Ovary (tissue), 3 donors: ENCODE measurements at regions not wholly inside any gene's neighbourhood (a gene's known extent, or its start where the extent isn't known, plus 50 kb on each side); places are given as distances from the start of the nearest gene placed in this dataset.

Source experiments
- EP300 ChIP-seq: sonication (generic); formaldehyde crosslinking; IDR thresholded peaks from one replicate; pipeline ENCODE4 v1.6.1; 2017; ENCODE audit warnings: antibody characterized with exemption
- POLR2A ChIP-seq: fragments of 450-650 bp; IDR thresholded peaks from one replicate; pipeline ENCODE4 v1.6.1; 2017; ENCODE audit warnings: antibody characterized with exemption, mild to moderate bottlenecking, moderate library complexity
- TF ChIP-seq, protein P1 (sequence below), 3 donors: fragments of 450-650 bp in 2 of 3; fragments of 200-600 bp in 1 of 3; IDR thresholded peaks; one replicate each; pipeline versions ENCODE4 v1.5.1 to v1.8.0; 2016 to 2022; ENCODE audit warnings: antibody characterized with exemption in 3 of 3, mild to moderate bottlenecking in 1 of 3
- donor health status: DM: no; HTN: no; CAD: no.

- no peak for TF ChIP-seq POLR2A
- TF ChIP-seq, protein P1, sequence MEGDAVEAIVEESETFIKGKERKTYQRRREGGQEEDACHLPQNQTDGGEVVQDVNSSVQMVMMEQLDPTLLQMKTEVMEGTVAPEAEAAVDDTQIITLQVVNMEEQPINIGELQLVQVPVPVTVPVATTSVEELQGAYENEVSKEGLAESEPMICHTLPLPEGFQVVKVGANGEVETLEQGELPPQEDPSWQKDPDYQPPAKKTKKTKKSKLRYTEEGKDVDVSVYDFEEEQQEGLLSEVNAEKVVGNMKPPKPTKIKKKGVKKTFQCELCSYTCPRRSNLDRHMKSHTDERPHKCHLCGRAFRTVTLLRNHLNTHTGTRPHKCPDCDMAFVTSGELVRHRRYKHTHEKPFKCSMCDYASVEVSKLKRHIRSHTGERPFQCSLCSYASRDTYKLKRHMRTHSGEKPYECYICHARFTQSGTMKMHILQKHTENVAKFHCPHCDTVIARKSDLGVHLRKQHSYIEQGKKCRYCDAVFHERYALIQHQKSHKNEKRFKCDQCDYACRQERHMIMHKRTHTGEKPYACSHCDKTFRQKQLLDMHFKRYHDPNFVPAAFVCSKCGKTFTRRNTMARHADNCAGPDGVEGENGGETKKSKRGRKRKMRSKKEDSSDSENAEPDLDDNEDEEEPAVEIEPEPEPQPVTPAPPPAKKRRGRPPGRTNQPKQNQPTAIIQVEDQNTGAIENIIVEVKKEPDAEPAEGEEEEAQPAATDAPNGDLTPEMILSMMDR (IDR thresholded peaks at IDR 0.05) = no peak
- TF ChIP-seq EP300 = no peak
These were observed 127.2 kb downstream of the DHRS2 start for GRCh38 chr14:23763394-23763793.
